Retinal pigment epithelial cell (primary cell): ENCODE measurements at regions not wholly inside any gene's neighbourhood (a gene's known extent, or its start where the extent isn't known, plus 50 kb on each side); places are given as distances from the start of the nearest gene placed in this dataset.
A peak's percentile ranks its signal among the peaks of the same experiment; 100 is the strongest.

Experiments used
- DNase-seq: peaks from one replicate; pipeline ENCODE4 v3.0.0-alpha.2; 2010; ENCODE audit warnings: low read depth
- H3K4me3 ChIP-seq: 2 replicates; pipeline ENCODE4 v1.5.1; 2011; ENCODE audit warnings: mild to moderate bottlenecking, low read length, control low read depth, moderate library complexity
- TF ChIP-seq, protein P1 (sequence below): conservative IDR thresholded peaks from 2 replicates; pipeline ENCODE4 v1.5.1; 2011; ENCODE audit warnings: low read depth, low read length, control low read depth, inconsistent platforms

DNA sequence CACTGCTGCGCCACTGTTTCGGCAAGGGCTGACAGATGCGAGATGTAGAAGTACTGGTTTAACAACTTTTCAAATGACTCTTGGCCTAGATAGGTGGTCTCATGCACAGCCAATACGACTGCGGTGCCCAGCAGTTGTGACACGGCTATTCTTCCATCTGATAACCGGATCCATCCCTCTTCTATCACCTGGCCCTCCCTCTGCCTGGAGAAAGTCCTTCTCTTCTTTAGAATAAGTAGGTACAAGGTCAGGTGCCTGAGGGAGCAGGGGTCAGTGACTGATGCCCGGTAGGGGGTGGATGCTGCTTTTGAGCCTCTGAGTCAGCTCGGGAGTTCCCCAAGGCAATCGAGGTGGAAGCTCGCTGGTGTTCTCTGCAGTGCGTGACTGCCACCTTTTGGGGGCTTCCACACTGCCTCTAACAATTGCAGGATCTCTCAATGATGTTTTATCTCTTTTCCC lies 166.8 kb upstream of the GRIK2 start:
- H3K4me3 ChIP-seq, result no peak overlapping the region
- TF ChIP-seq, protein P1, sequence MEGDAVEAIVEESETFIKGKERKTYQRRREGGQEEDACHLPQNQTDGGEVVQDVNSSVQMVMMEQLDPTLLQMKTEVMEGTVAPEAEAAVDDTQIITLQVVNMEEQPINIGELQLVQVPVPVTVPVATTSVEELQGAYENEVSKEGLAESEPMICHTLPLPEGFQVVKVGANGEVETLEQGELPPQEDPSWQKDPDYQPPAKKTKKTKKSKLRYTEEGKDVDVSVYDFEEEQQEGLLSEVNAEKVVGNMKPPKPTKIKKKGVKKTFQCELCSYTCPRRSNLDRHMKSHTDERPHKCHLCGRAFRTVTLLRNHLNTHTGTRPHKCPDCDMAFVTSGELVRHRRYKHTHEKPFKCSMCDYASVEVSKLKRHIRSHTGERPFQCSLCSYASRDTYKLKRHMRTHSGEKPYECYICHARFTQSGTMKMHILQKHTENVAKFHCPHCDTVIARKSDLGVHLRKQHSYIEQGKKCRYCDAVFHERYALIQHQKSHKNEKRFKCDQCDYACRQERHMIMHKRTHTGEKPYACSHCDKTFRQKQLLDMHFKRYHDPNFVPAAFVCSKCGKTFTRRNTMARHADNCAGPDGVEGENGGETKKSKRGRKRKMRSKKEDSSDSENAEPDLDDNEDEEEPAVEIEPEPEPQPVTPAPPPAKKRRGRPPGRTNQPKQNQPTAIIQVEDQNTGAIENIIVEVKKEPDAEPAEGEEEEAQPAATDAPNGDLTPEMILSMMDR, result peak; percentile 47
- DNase-seq, result no peak

DNA sequence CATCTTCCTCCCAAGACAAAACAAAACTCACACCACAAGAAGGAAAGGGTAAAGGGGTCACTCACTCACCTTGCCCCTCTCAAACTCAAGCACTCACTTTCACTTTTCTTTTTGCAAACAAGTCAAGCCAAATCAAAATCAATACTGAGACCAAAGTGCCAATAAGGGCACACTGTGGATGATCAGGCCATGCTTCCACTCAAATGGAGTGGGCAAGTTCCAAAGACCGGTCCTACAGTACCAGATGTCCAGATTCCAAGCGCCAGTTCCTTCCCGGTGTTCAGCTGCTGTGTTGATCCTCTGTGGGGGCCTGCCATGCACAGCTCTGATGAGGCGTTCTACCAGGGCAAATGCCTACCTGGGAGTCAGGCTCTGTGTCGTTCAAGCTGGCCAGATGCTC lies 162.6 kb upstream of the GRIK2 start:
- TF ChIP-seq, protein P1, result no peak
- H3K4me3 ChIP-seq, result no peak overlapping the region
- DNase-seq, result no peak

DNA sequence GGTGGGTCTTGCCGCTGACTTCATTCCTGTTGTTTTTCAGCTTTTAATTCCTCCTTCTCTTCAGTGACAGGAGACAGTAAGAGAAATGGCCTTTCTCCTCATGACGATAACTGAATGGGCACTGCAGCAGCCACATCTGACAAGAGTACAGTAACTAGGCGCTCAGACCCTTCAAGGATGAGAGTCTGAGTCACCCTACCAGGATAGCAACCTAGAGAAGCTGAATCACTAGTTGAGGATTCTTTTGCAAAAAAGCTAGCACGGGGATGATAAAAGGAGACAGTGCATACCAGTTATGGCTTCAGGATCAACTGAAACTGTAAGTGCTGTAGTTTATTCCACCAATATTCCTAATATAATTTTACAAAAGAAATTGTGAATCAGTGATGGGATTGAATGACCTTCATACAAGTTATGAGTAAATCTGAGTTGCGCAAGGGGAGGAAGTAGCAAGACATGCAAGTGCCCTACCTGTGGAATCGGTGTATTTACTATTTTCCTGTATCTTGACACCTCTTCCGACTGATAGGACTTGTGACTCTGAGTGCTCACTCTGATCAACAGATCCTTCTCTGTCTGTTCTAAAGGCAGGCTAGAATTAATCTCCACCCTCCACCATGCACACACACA lies 161.8 kb upstream of the GRIK2 start:
- no peak for DNase-seq
- no peak overlapping the region for H3K4me3 ChIP-seq
- TF ChIP-seq, protein P1, result no peak

DNA sequence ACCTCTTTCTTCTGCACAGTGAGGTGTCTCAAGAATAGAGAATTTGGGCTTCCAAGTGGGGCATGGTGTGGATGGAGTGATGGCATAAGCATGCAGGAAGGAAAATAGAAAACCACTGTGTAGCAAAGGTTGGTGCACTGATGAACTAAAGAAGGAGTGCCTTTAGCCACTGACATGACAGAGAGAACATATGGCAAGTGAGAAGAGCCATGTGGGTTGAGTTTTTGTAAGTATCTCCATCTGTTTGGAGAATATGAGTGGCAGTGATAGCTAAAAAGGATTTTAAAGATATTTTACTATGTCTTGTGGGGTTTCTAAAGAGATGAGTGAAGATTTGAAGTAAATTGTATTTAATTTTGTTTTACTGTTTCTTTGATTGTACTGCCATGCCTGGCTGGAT lies 160.5 kb upstream of the GRIK2 start:
- TF ChIP-seq, protein P1, result no peak
- no peak for DNase-seq
- H3K4me3 ChIP-seq, result no peak overlapping the region

DNA sequence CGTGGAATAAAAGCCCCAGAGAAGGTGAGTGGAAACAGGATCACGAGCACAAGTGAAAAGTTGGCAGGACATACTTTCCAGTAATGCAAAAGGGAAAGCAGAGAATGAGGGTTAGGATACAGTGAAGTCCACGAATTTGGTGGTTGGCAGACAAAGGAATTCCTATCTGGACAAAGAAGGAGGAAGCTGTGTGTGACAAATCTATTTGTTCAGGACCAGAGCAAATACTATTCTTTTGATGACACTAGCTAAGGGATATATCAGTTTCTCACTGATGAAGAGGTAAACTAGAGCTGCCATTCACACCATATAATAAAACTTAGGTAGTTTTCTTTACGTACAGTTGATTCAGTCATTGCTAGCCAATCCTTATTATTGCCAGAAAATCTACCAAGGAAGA lies 156.8 kb upstream of the GRIK2 start:
- no peak overlapping the region for H3K4me3 ChIP-seq
- DNase-seq, result no peak
- TF ChIP-seq, protein P1, result no peak

DNA sequence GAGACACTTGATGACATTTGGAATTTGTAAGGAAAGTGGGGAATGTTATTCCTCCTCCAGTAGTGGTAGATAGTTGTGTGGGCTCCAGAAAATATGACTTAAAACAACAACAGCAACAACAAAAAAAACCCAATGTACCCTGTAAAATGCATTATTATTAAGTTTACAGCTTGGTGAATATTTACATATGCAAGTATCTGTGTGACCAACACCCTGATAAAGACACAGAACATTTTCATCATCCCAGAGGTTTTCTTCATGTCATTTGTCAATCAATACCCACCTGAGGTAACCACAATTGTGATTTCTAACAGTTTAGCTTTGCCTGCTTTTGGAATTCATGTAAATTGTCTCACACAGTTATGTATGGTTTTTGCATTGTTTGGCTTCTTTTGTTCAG lies 152.1 kb upstream of the GRIK2 start:
- no peak overlapping the region for H3K4me3 ChIP-seq
- DNase-seq, result no peak
- TF ChIP-seq, protein P1, result no peak

DNA sequence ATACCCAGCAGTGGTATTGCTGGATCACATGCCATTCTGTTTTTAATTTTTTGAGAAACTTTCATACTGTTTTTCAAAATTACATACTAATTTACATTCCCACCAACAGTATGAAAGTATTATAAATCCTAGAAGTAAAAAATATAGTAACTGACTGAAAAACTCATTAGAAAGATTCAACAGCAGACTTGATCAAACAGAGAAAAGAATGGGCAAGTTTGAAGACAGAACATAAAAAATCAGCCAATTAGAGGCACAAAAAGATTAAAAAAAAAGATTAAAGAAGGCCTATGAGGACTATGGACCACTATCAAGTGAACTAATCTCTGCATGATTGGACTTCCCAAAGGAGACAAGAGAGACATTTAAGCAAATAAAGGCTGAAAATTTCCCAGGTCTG lies 144.0 kb upstream of the GRIK2 start:
- no peak for DNase-seq
- no peak overlapping the region for H3K4me3 ChIP-seq
- TF ChIP-seq, protein P1, result no peak
